Activated CD8-positive, alpha-beta T cell treated with anti-CD3 and anti-CD28 coated beads, Interleukin-2, amount 10 ng/mL, durations not matched to agents 7 days and 5 days (primary cell): ENCODE measurements at regions not wholly inside any gene's neighbourhood (a gene's known extent, or its start where the extent isn't known, plus 50 kb on each side); places are given as distances from the start of the nearest gene placed in this dataset.
"Not testable (repeated sequence)": the region's sequence is repeated elsewhere in the genome, so short reads cannot be mapped to it uniquely, and the experiment has no call there.

Source experiments
- ATAC-seq: fragments of 150-1000 bp; cut with Tn5 transposase; one replicate; pipeline ENCODE4 v1.10.0; 2021; ENCODE audit warnings: moderate library complexity
- CTCF ChIA-PET: fragments of 350-600 bp; sonication (Branson Sonifier 250); formaldehyde crosslinking; loops from one replicate; lab custom pipeline; 2021; ENCODE audit warnings: antibody characterized with exemption; lab: Charles Lee
- POLR2A ChIA-PET: fragments of 350-600 bp; sonication (Branson Sonifier 250); formaldehyde crosslinking; loops from one replicate; lab custom pipeline; 2021; ENCODE audit warnings: antibody characterized with exemption; lab: Charles Lee
- DNase-seq: peaks from one replicate; pipeline ENCODE4 v3.0.0-alpha.2; 2020
- H3K27ac Mint-ChIP-seq: one replicate; pipeline ENCODE4 v1.8.0; 2021; ENCODE audit warnings: mild to moderate bottlenecking, mixed read lengths
- H3K27me3 Mint-ChIP-seq: one replicate; pipeline ENCODE4 v1.8.0; 2021; ENCODE audit warnings: low read depth, mixed read lengths
- H3K36me3 Mint-ChIP-seq: one replicate; pipeline ENCODE4 v1.8.0; 2021; ENCODE audit warnings: low read depth, mixed read lengths
- H3K4me1 Mint-ChIP-seq: one replicate; pipeline ENCODE4 v1.8.0; 2021; ENCODE audit warnings: low read depth, mixed read lengths
- H3K4me3 Mint-ChIP-seq: one replicate; pipeline ENCODE4 v1.8.0; 2021; ENCODE audit warnings: mild to moderate bottlenecking, mixed read lengths
- H3K9me3 Mint-ChIP-seq: one replicate; pipeline ENCODE4 v1.8.0; 2022; ENCODE audit warnings: mixed read lengths; ENCODE audit not compliant: insufficient read depth

DNA sequence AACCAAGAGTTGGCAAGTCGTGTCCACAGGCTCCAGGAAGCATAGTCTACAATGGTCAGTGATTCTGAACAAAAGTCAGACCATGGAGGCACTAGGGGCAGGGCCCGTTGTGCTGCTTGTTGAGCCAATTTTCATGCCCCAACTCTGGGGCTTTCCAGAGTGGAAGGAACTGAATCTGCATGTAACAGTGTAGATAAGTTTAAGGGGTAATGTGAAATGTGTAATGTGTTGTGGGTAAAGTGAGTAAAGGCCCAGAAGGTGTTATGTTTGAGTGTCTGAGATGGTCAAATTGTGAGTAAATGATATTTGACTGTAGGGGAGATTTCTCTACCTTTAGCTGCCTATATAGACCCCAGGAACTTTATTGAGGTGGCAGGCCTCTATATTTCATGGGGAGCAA lies 1336.5 kb upstream of the SLC39A10 start:
- CTCF ChIA-PET, result no interaction called here
- no peak overlapping the region for H3K4me3 Mint-ChIP-seq
- no peaks in the 10 kb centered on the region for H3K27me3 Mint-ChIP-seq
- DNase-seq (no peak), ATAC-seq (no peak)
- no peak overlapping the region for H3K27ac Mint-ChIP-seq
- no peaks in the 10 kb centered on the region for H3K36me3 Mint-ChIP-seq
- no peaks in the 10 kb centered on the region for H3K4me1 Mint-ChIP-seq
- no peaks in the 10 kb centered on the region for H3K9me3 Mint-ChIP-seq
- POLR2A ChIA-PET, result no interaction called here

DNA sequence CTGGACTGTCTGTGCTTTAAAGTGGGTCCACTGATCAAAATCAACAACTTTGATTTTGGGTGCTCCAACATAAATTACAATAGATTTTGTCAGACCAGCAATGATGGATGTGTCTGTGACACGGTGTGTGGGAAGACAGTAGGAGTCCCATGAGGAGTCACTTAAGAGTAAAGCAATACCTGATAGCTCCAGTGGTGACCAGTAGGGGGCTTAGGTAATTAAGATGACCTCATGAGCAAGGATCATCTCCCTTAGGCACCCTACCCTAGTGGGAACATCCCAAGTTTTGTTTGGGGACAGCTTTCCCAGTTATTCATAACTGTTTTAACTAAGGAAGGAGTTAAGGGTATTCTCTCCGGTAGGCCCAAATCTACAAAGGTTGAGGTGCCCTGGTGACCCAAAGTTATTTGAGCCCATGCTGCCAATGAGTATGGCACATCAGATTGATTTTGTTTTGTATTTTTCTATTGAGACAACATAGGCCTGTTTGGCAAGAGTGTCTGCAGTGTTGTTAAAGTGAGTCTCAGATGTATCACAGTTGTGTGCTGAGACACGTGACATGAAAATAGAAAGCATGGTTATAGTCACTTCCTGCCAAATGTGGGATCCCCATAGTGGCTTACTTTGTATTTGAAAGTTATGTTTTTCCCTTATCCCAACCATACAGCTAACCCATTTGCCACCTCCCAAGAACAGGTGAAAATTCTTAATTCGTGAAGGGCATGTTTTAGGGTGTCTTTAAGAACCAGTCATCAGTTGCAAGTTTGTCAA lies 1337.6 kb upstream of the SLC39A10 start:
- Mint-ChIP-seq H3K36me3 (no peaks in the 10 kb centered on the region), H3K27ac (no peak overlapping the region), H3K4me1 (no peaks in the 10 kb centered on the region), H3K9me3 (no peaks in the 10 kb centered on the region), H3K27me3 (no peaks in the 10 kb centered on the region), H3K4me3 (no peak overlapping the region)
- DNase-seq, result no peak
- ATAC-seq, result no peak
- POLR2A ChIA-PET, result no interaction called here
- CTCF ChIA-PET, result no interaction called here

DNA sequence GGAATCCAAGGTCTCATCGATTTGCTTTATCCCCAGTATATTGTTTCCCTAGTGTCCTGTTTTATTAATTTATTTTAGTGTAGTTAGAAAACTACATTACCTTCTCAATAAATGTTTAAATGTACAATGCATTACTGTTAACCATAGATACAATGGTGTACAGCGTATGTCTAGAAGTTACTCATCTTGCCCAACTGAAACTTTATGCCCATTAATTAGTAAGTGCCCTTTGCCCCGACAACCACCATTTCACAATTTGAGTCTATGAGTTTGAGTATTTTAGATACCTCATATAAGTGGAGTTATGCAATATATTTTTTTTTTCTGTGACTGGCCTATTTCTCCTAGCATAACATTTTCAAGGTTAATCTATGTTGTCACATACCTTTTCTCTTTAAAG lies 1343.0 kb upstream of the SLC39A10 start:
- Mint-ChIP-seq H3K9me3 (no peaks in the 10 kb centered on the region), H3K4me3 (no peak overlapping the region), H3K36me3 (no peaks in the 10 kb centered on the region), H3K27ac (no peak overlapping the region), H3K27me3 (no peaks in the 10 kb centered on the region), H3K4me1 (no peaks in the 10 kb centered on the region)
- ChIA-PET POLR2A (no interaction called here), CTCF (no interaction called here)
- ATAC-seq (no peak), DNase-seq (no peak)

DNA sequence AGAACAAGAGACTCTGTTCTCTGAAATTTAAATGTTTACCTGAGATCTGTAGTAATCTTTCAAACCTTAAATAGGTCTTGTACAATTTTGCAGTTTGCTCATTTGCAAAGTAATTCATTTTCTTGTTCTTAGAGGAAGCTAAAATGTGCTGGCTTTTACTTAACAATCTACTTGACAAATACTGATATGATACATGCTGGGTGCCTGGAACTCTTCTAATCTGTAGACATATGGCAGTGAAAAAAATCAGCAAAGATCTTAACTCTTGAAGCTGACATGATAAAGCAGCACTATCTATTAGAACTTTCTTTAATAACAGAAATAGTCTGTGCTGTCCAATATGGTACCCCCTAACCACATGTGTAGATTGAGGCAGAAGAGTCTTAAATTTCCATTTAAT lies 1352.8 kb upstream of the SLC39A10 start:
- H3K27ac Mint-ChIP-seq, result no peak overlapping the region
- no peaks in the 10 kb centered on the region for H3K4me1 Mint-ChIP-seq
- CTCF ChIA-PET, result no interaction called here
- H3K9me3 Mint-ChIP-seq, result no peaks in the 10 kb centered on the region
- DNase-seq, result no peak
- H3K27me3 Mint-ChIP-seq, result no peaks in the 10 kb centered on the region
- no peaks in the 10 kb centered on the region for H3K36me3 Mint-ChIP-seq
- no peak for ATAC-seq
- no peak overlapping the region for H3K4me3 Mint-ChIP-seq
- POLR2A ChIA-PET, result no interaction called here

DNA sequence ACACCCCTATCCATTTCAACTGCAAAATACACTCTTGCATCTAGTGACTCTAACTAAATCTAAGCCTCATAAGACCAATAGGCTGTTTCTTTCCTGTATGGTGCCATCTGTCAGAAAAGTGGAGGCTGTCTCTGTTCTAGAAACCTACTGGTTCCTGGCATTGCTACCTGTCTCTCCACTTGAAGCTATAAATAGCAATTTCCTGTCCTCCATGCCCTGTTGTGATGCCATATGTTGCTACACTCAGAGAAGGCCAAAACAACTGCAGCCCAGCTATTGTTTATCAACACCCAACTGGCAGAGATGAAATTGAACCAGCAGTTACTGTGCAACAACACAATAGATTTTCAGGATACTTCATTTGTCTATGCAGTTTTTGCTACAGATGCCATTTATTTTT lies 1355.1 kb upstream of the SLC39A10 start:
- DNase-seq (no peak), ATAC-seq (no peak)
- H3K9me3 Mint-ChIP-seq, result no peaks in the 10 kb centered on the region
- H3K4me3 Mint-ChIP-seq, result no peak overlapping the region
- no peaks in the 10 kb centered on the region for H3K4me1 Mint-ChIP-seq
- no peaks in the 10 kb centered on the region for H3K27me3 Mint-ChIP-seq
- no peaks in the 10 kb centered on the region for H3K36me3 Mint-ChIP-seq
- H3K27ac Mint-ChIP-seq, result no peak overlapping the region
- POLR2A ChIA-PET, result no interaction called here
- CTCF ChIA-PET, result no interaction called here

DNA sequence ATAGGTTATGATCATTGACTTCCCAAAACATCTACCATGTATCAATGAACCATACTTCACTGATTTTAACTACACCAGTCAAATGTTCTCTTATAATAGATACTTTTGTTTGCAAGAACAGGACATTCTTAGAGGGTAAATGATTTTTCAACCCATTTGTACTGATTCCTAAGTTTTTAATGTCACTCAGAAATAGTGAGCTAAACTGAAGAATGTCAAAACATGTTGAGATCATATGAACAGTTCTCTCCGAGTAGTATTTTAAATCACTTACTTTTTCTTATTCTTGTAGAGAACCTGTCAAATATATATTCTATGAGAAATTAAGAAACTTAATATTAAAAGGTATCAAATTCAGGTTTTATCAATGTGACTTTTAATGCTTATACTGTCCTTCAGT lies 1362.9 kb upstream of the SLC39A10 start:
- no peak for DNase-seq
- Mint-ChIP-seq H3K27ac (no peak overlapping the region), H3K4me1 (no peaks in the 10 kb centered on the region), H3K27me3 (no peaks in the 10 kb centered on the region), H3K4me3 (no peak overlapping the region), H3K9me3 (no peaks in the 10 kb centered on the region), H3K36me3 (no peaks in the 10 kb centered on the region)
- ChIA-PET CTCF (no interaction called here), POLR2A (no interaction called here)
- ATAC-seq, result no peak

DNA sequence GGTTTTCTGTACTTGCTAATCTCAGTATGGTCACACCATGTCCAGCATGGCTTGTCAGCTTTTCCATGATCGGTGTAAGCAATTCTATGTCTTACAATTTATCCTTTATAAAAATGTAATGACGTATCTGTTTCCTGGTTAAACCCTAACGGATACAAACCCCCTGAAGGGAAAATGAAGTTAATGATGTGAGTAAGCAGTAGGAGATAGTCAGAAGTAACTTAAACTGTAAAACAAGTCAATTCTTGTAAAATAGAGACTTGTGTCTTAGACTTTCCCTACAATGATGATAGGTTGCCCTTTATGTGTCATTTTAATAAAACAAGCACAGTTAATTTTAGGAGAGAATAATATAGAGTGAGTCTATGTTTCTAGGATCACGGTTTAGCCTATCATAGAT lies 1365.9 kb upstream of the SLC39A10 start:
- ChIA-PET CTCF (no interaction called here), POLR2A (no interaction called here)
- ATAC-seq (no peak), DNase-seq (no peak)
- Mint-ChIP-seq H3K36me3 (no peaks in the 10 kb centered on the region), H3K4me3 (no peak overlapping the region), H3K27ac (no peak overlapping the region), H3K4me1 (no peaks in the 10 kb centered on the region), H3K27me3 (no peaks in the 10 kb centered on the region), H3K9me3 (no peaks in the 10 kb centered on the region)

DNA sequence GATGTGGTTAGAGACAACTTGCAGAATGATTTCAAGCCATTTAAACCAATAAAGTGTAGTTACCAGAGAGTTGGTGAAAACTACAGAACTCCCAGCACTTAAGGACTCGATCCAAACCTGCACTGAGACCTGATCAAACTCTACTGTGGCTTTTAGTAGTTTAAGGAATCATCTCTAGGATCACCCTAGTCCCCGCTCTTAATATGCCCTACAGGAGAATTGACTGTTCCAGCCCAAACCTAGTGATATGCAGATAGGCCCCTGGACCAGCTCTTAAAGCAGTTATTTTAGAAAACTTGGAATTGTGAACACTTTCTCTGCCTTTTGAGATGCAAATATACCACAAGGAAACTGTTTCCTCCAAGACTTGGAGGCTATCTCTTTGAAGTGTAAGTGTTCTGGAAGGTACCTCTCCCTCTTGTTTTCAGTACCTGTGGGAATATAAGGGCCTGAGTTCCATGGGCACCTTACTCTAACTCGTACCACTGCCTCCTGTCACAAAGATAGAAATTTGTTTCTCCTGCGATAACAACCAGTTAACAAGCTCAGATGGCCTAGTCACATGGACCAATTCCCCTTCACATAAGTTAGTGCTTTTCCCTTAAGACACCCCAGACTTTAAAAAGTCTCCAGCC lies 1367.2 kb upstream of the SLC39A10 start:
- H3K9me3 Mint-ChIP-seq, result no peaks in the 10 kb centered on the region

DNA sequence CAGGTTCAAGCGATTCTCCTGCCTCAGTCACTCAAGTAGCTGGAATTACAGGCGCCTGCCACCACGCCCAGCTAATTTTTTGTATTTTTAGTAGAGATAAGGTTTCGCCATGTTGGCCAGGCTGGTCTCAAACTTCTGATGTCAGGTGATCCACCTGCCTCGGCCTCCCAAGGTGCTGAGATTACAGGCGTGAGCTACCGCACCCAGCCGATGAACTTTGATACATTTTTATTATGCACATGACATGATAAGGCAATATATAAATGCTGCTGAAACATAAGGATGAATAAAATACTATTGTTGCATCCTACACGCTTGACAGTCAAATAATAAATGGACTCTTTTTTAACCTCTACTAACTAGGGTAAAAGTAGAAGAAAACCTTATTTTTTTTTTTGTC lies 1380.4 kb upstream of the SLC39A10 start:
- DNase-seq, ATAC-seq, POLR2A ChIA-PET, H3K27ac Mint-ChIP-seq, H3K36me3 Mint-ChIP-seq, H3K4me3 Mint-ChIP-seq, H3K9me3 Mint-ChIP-seq, H3K27me3 Mint-ChIP-seq, CTCF ChIA-PET, H3K4me1 Mint-ChIP-seq: not testable (repeated sequence)

More for the DNA sequence above, 1367.2 kb upstream of the SLC39A10 start:
- ChIA-PET CTCF (no interaction called here), POLR2A (no interaction called here)
- Mint-ChIP-seq H3K27ac (no peak overlapping the region), H3K4me1 (no peaks in the 10 kb centered on the region), H3K27me3 (no peaks in the 10 kb centered on the region), H3K36me3 (no peaks in the 10 kb centered on the region), H3K4me3 (no peak overlapping the region)
- ATAC-seq (no peak), DNase-seq (no peak)

DNA sequence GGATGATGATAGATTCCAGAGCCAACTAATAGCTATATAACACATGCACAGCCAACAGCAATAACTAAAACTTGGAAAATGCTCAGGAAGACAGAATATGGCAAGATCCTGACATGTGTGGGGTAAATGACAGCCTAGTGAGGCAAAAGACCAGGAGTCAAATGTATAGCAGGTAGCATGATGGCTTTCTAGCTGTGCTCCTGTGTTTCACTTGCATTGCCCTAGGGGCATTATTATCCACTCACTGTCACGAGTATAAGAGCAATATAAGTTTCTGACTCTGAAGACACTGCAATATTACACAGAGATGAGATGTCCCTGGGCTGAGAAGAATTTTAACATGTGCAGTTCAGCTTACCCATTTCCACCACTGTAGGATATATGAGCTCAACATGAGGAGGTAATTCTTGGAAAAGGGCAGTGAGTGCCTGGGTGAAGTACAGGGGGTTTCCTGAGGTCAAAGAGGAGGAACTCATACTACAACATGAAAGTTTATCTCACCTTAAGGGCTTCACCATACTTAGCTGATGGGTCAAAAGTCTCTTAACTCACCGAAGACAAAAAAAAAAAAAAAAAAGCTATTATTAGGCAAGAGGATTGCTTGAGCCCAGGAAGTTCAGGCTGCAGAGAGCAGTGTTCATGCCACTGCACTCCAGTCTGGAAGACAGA lies 1385.6 kb upstream of the SLC39A10 start:
- POLR2A ChIA-PET, result no interaction called here
- no peaks in the 10 kb centered on the region for H3K36me3 Mint-ChIP-seq
- no peak for ATAC-seq

DNA sequence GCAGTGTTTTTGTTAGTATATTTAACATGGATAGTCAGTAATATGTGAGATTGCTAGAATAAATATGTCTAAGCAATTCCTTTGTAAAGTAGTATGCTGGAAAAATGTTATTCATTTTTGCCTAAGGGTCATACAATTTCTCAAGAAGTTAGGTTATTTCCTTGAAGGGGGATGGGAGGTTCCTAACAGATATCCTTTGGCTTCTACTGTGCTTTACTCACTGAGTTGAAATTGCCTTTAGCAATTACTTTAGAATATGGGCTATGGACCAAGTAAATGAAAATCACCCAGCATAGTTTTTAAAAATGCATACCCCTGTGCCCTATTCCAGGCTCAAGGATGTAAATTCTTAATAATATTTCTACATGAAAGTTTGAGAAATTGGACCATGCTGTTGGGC lies 1386.4 kb upstream of the SLC39A10 start:
- no peaks in the 10 kb centered on the region for H3K27me3 Mint-ChIP-seq
- DNase-seq, result no peak
- no peaks in the 10 kb centered on the region for H3K9me3 Mint-ChIP-seq
- H3K27ac Mint-ChIP-seq, result no peak overlapping the region
- H3K36me3 Mint-ChIP-seq, result no peaks in the 10 kb centered on the region
- no peak overlapping the region for H3K4me3 Mint-ChIP-seq
- ChIA-PET CTCF (interaction anchor here (1.1 kb wide), 1 partner anchor 9 kb away, joined by 3 read pairs; no protein-coding TSS in a partner anchor), POLR2A (no interaction called here)
- no peaks in the 10 kb centered on the region for H3K4me1 Mint-ChIP-seq
- no peak for ATAC-seq

More for the DNA sequence above, 1385.6 kb upstream of the SLC39A10 start:
- Mint-ChIP-seq H3K9me3 (no peaks in the 10 kb centered on the region), H3K4me1 (no peaks in the 10 kb centered on the region), H3K4me3 (no peak overlapping the region), H3K27me3 (no peaks in the 10 kb centered on the region), H3K27ac (no peak overlapping the region)
- CTCF ChIA-PET, result interaction anchor here (1.1 kb wide), 1 partner anchor 9 kb away, joined by 3 read pairs; no protein-coding TSS in a partner anchor
- DNase-seq, result no peak

DNA sequence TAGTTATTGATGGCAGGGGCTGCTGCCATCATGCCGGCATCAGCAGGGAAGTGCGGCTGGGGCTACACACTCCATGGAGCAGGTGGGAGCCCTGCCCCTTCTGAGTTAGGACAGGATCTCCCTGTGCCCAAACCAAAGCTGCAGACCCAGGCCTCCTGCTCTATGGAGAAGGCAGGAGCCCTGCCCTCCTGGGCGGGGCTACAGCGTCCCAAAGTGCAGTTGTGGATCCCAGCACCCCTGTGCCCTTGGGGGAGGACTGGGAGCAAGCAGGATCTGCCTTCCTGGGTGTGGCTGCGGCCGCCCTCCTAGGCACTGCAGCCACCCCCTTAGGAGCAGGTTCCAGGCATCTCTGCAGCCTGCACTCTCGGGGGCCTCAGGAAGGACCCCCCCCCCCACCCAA lies 1392.4 kb upstream of the SLC39A10 start:
- Mint-ChIP-seq H3K27me3 (no peaks in the 10 kb centered on the region), H3K27ac (no peak overlapping the region), H3K36me3 (no peaks in the 10 kb centered on the region), H3K4me3 (no peak overlapping the region), H3K9me3 (no peaks in the 10 kb centered on the region), H3K4me1 (no peaks in the 10 kb centered on the region)
- DNase-seq, result no peak
- ChIA-PET POLR2A (no interaction called here), CTCF (no interaction called here)
- no peak for ATAC-seq
